ENCODE measurements at regions not wholly inside any gene's neighbourhood (a gene's known extent, or its start where the extent isn't known, plus 50 kb on each side); places are given as distances from the start of the nearest gene placed in this dataset.

DNA sequence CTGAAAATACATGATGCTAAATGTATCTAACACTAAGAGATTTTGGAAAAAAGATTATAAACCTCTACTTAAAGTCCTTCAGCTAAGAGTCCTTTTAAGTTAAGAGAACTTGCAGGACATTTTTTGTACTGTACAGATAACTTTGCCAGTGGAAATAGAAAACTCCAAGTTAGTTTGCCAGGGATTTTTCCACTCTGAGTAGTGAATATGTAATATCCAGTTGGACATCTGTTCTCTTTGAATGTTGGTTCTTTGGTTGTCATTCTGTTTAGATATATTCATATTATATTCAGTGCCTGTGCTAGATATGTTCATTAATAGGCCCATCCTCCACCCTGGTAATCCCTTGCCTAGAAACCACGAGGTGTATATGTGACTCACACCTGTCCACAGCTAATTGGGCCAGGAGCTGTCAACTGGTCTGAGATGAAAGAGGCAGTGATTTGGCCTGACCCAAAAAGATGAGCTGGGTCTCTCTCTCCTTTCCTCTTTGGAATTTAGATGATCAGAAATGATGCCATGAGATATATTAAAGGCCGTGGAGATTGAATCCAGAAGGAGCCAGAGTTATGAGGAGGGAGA is 261.0 kb upstream of the LRIG3 start:
- Histone ChIP-seq H3K4me2 (ENCODE audit: low read length) (no peak overlapping the region), H3K36me3 (ENCODE audit: insufficient read depth, low read length) (no peaks in the 10 kb centered on the region), H3K9me2 (ENCODE audit: insufficient read depth, low read length) (no peaks in the 10 kb centered on the region), H4K20me1 (ENCODE audit: insufficient read depth, low read length) (no peaks in the 10 kb centered on the region), H3K4me3 (ENCODE audit: low read depth, low read length, poor library complexity, severe bottlenecking) (no peak overlapping the region), H3K79me2 (ENCODE audit: insufficient read depth, low read depth, low read length) (no peaks in the 10 kb centered on the region), H3K27ac (ENCODE audit: low read depth, low read length, poor library complexity, severe bottlenecking) (no peak overlapping the region), H2AFZ (ENCODE audit: low read length) (no peak overlapping the region), H3K9me3 (ENCODE audit: low read length) (no peaks in the 10 kb centered on the region), H3K4me1 (ENCODE audit: insufficient read depth, low read length, poor library complexity, severe bottlenecking) (no peaks in the 10 kb centered on the region)
- intact Hi-C loops (cut with micrococcal nuclease; ENCODE audit: unreplicated experiment) = no loop called here
- no peak for DNase-seq (ENCODE audit: low spot score)
- TF ChIP-seq, protein P1, sequence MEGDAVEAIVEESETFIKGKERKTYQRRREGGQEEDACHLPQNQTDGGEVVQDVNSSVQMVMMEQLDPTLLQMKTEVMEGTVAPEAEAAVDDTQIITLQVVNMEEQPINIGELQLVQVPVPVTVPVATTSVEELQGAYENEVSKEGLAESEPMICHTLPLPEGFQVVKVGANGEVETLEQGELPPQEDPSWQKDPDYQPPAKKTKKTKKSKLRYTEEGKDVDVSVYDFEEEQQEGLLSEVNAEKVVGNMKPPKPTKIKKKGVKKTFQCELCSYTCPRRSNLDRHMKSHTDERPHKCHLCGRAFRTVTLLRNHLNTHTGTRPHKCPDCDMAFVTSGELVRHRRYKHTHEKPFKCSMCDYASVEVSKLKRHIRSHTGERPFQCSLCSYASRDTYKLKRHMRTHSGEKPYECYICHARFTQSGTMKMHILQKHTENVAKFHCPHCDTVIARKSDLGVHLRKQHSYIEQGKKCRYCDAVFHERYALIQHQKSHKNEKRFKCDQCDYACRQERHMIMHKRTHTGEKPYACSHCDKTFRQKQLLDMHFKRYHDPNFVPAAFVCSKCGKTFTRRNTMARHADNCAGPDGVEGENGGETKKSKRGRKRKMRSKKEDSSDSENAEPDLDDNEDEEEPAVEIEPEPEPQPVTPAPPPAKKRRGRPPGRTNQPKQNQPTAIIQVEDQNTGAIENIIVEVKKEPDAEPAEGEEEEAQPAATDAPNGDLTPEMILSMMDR (conservative IDR thresholded peaks at IDR 0.05; ENCODE audit: low read length) = no peak
- TF ChIP-seq EZH2phosphoT487 (IDR thresholded peaks at IDR 0.05; ENCODE audit: borderline replicate concordance, low read depth, low read length) = no peak
- no TSS peak for BruUV-seq (replicated peaks)
- POLR2A ChIA-PET = no interaction called here
- CTCF ChIA-PET (ENCODE audit: unreplicated experiment) = no interaction called here

DNA sequence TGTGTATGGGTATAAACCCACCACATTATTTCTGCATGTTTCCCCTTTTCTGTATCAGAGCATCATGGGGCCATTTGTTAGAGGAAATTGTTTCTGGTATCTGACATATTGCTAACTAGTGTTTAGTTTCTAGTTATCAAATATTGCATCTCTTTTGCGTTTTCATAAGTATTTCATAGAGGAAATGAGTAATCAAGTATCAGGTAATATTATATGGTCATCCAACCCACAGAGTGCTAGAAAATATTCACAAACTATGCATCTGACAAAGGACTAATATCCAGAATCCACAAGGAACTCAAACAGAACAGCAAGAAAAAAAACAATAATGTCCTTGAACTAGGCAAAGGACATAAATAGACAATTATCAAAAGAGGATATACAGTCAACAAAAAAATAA is 258.9 kb upstream of the LRIG3 start:
- no peak overlapping the region for H3K4me3 ChIP-seq (ENCODE audit: low read depth, low read length, poor library complexity, severe bottlenecking)
- H4K20me1 ChIP-seq (ENCODE audit: insufficient read depth, low read length) = no peaks in the 10 kb centered on the region
- TF ChIP-seq, protein P1 (conservative IDR thresholded peaks at IDR 0.05; ENCODE audit: low read length) = no peak
- no peak for TF ChIP-seq EZH2phosphoT487 (IDR thresholded peaks at IDR 0.05; ENCODE audit: borderline replicate concordance, low read depth, low read length)
- no peak overlapping the region for H3K27ac ChIP-seq (ENCODE audit: low read depth, low read length, poor library complexity, severe bottlenecking)
- H3K79me2 ChIP-seq (ENCODE audit: insufficient read depth, low read depth, low read length) = no peaks in the 10 kb centered on the region
- no peaks in the 10 kb centered on the region for H3K36me3 ChIP-seq (ENCODE audit: insufficient read depth, low read length)
- H3K4me1 ChIP-seq (ENCODE audit: insufficient read depth, low read length, poor library complexity, severe bottlenecking) = no peaks in the 10 kb centered on the region
- H3K9me3 ChIP-seq (ENCODE audit: low read length) = no peaks in the 10 kb centered on the region
- BruUV-seq (replicated peaks) = no TSS peak
- H2AFZ ChIP-seq (ENCODE audit: low read length) = no peak overlapping the region
- ChIA-PET CTCF (ENCODE audit: unreplicated experiment) (no interaction called here), POLR2A (no interaction called here)
- H3K4me2 ChIP-seq (ENCODE audit: low read length) = no peak overlapping the region
- H3K9me2 ChIP-seq (ENCODE audit: insufficient read depth, low read length) = no peaks in the 10 kb centered on the region
- no peak for DNase-seq (ENCODE audit: low spot score)
- intact Hi-C loops (cut with micrococcal nuclease; ENCODE audit: unreplicated experiment) = no loop called here

DNA sequence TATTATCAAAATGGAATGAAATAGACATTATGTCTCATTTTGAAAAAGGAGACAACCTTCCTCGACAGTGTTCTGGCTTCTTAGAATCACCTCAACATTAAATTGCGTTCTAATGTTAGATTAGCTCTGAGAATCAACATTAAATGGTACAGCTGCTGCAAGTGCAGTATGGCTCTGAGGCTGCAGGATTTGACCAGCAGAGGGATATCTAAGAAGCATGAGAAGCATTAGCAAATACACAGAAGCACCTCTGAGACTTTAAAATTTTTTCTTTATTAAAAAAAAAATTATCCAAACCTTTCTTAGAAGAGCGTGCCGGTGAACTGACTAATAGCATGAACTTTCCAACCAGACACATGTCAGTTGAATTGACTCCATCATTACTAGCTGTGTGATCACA is 253.4 kb upstream of the LRIG3 start:
- H3K4me2 ChIP-seq (ENCODE audit: low read length) = no peak overlapping the region
- no peaks in the 10 kb centered on the region for H3K4me1 ChIP-seq (ENCODE audit: insufficient read depth, low read length, poor library complexity, severe bottlenecking)
- no peak for TF ChIP-seq EZH2phosphoT487 (IDR thresholded peaks at IDR 0.05; ENCODE audit: borderline replicate concordance, low read depth, low read length)
- TF ChIP-seq, protein P1 (conservative IDR thresholded peaks at IDR 0.05; ENCODE audit: low read length) = no peak
- BruUV-seq (replicated peaks) = no TSS peak
- H3K4me3 ChIP-seq (ENCODE audit: low read depth, low read length, poor library complexity, severe bottlenecking) = no peak overlapping the region
- no peaks in the 10 kb centered on the region for H3K79me2 ChIP-seq (ENCODE audit: insufficient read depth, low read depth, low read length)
- H2AFZ ChIP-seq (ENCODE audit: low read length) = no peak overlapping the region
- intact Hi-C loops (cut with micrococcal nuclease; ENCODE audit: unreplicated experiment) = no loop called here
- H3K9me2 ChIP-seq (ENCODE audit: insufficient read depth, low read length) = no peaks in the 10 kb centered on the region
- ChIA-PET CTCF (ENCODE audit: unreplicated experiment) (no interaction called here), POLR2A (interaction anchor here (0.6 kb wide), 2 partner anchors 13 to 1183 kb away, joined by 3 to 5 read pairs; no protein-coding TSS in a partner anchor)
- DNase-seq (ENCODE audit: low spot score) = no peak
- H3K27ac ChIP-seq (ENCODE audit: low read depth, low read length, poor library complexity, severe bottlenecking) = no peak overlapping the region
- no peaks in the 10 kb centered on the region for H4K20me1 ChIP-seq (ENCODE audit: insufficient read depth, low read length)
- no peaks in the 10 kb centered on the region for H3K9me3 ChIP-seq (ENCODE audit: low read length)
- no peaks in the 10 kb centered on the region for H3K36me3 ChIP-seq (ENCODE audit: insufficient read depth, low read length)
